IMR-90 (cell line): ENCODE measurements at regions not wholly inside any gene's neighbourhood (a gene's known extent, or its start where the extent isn't known, plus 50 kb on each side); places are given as distances from the start of the nearest gene placed in this dataset.

ENCODE experiments used
- ATAC-seq: fragments of 200-7000 bp; cut with Tn5 transposase; 2 replicates; pipeline ENCODE4 v1.9.1; 2020; ENCODE audit warnings: low read depth, mild to moderate bottlenecking, moderate library complexity
- BruUV-seq: library from RNA; stranded (reverse); fragments of 400-500 nt; replicated peaks from 2 replicates; lab custom pipeline; 2021; lab: Mats Ljungman, UMichigan
- CTCF ChIA-PET: fragments of 300-600 bp; formaldehyde crosslinking; extraction: SDS; loops from one replicate; lab custom pipeline; 2021; ENCODE audit warnings: antibody characterized with exemption; lab: Yijun Ruan, JAX
- POLR2A ChIA-PET: fragments of 300-600 bp; sonication (Branson Sonifier 250); formaldehyde crosslinking; loops from one replicate; lab custom pipeline; 2022; ENCODE audit warnings: antibody characterized with exemption; ENCODE audit not compliant: unreplicated experiment; lab: Charles Lee
- DNase-seq: peaks from one replicate; pipeline ENCODE4 v3.0.0; 2013
- H2AFZ ChIP-seq: replicated peaks from 2 replicates; pipeline ENCODE3; 2013; ENCODE audit warnings: low read length, mild to moderate bottlenecking; ENCODE audit not compliant: poor library complexity
- H2AK5ac ChIP-seq: 2 replicates; pipeline ENCODE4 v1.6.1; 2013; ENCODE audit warnings: low read depth, low read length, inconsistent platforms
- H2AK9ac ChIP-seq: replicated peaks from 2 replicates; pipeline ENCODE3; 2013; ENCODE audit warnings: mild to moderate bottlenecking, low read depth, low read length, moderate library complexity; ENCODE audit not compliant: poor library complexity
- H2BK120ac ChIP-seq: 2 replicates; pipeline ENCODE4 v1.6.1; 2013; ENCODE audit warnings: low read depth, low read length, inconsistent platforms
- H2BK15ac ChIP-seq: 3 replicates; pipeline ENCODE4 v1.6.1; 2013; ENCODE audit warnings: low read depth, low read length, inconsistent platforms
- H2BK20ac ChIP-seq: 2 replicates; pipeline ENCODE4 v1.6.1; 2013; ENCODE audit warnings: low read depth, mild to moderate bottlenecking, inconsistent platforms, low read length, moderate library complexity
- H2BK5ac ChIP-seq: 2 replicates; pipeline ENCODE4 v1.6.1; 2013; ENCODE audit warnings: mild to moderate bottlenecking, low read depth, low read length, inconsistent platforms; ENCODE audit not compliant: poor library complexity, severe bottlenecking
- H3K14ac ChIP-seq: replicated peaks from 2 replicates; pipeline ENCODE4 v1.6.1; 2013; ENCODE audit warnings: low read depth, low read length, inconsistent platforms
- H3K18ac ChIP-seq: 2 replicates; pipeline ENCODE4 v1.6.1; 2013; ENCODE audit warnings: low read depth, low read length, control low read depth
- H3K23ac ChIP-seq: 2 replicates; pipeline ENCODE4 v1.6.1; 2013; ENCODE audit warnings: low read depth, low read length, inconsistent platforms
- H3K27ac ChIP-seq: 2 replicates; pipeline ENCODE4 v1.5.1; 2013; ENCODE audit warnings: mild to moderate bottlenecking, control low read depth, low read length; ENCODE audit not compliant: insufficient read depth
- H3K27me3 ChIP-seq: 2 replicates; pipeline ENCODE4 v1.6.1; 2013; ENCODE audit warnings: low read length; ENCODE audit not compliant: control insufficient read depth, insufficient read depth
- H3K36me3 ChIP-seq: 2 replicates; pipeline ENCODE4 v1.6.1; 2013; ENCODE audit warnings: low read length, mixed read lengths; ENCODE audit not compliant: control insufficient read depth, insufficient read depth
- H3K4ac ChIP-seq: 2 replicates; pipeline ENCODE4 v1.6.1; 2013; ENCODE audit warnings: low read depth, low read length, inconsistent platforms
- H3K4me1 ChIP-seq: 2 replicates; pipeline ENCODE4 v1.6.1; 2013; ENCODE audit warnings: low read length, mixed read lengths; ENCODE audit not compliant: control insufficient read depth, insufficient read depth
- H3K4me2 ChIP-seq: 2 replicates; pipeline ENCODE4 v1.6.1; 2013; ENCODE audit warnings: low read depth, mild to moderate bottlenecking, control low read depth, low read length, moderate library complexity
- H3K4me3 ChIP-seq: 2 replicates; pipeline ENCODE4 v1.5.1; 2013; ENCODE audit warnings: low read depth, mild to moderate bottlenecking, control low read depth, low read length, moderate library complexity; ENCODE audit not compliant: insufficient read depth
- H3K56ac ChIP-seq: 2 replicates; pipeline ENCODE4 v1.6.1; 2013; ENCODE audit warnings: low read length, inconsistent platforms; ENCODE audit not compliant: insufficient read depth; ENCODE audit errors: extremely low read depth
- H3K79me1 ChIP-seq, 2 experiments: 2 replicates each; pipeline ENCODE4 v1.6.1; 2013; ENCODE audit warnings: low read length in 2 of 2, inconsistent platforms in 1 of 2, low read depth in 1 of 2
- H3K9ac ChIP-seq: 2 replicates; pipeline ENCODE4 v1.6.1; 2013; ENCODE audit warnings: low read depth, low read length, control low read depth
- H3K9me1 ChIP-seq: 2 replicates; pipeline ENCODE4 v1.6.1; 2013; ENCODE audit warnings: low read length, inconsistent platforms; ENCODE audit not compliant: insufficient read depth
- H3K9me3 ChIP-seq: 2 replicates; pipeline ENCODE4 v1.6.1; 2013; ENCODE audit warnings: low read length; ENCODE audit not compliant: control insufficient read depth, insufficient read depth
- H4K20me1 ChIP-seq: 2 replicates; pipeline ENCODE4 v1.6.1; 2013; ENCODE audit warnings: low read length, inconsistent platforms; ENCODE audit not compliant: insufficient read depth
- H4K5ac ChIP-seq: 2 replicates; pipeline ENCODE4 v1.6.1; 2013; ENCODE audit warnings: mild to moderate bottlenecking, low read depth, low read length, control low read depth
- H4K8ac ChIP-seq, 2 experiments: 2 replicates each; pipeline ENCODE4 v1.6.1; 2013; ENCODE audit warnings: low read depth in 2 of 2, low read length in 2 of 2, control low read depth in 1 of 2, inconsistent platforms in 1 of 2
- H4K91ac ChIP-seq: 2 replicates; pipeline ENCODE4 v1.6.1; 2013; ENCODE audit warnings: low read depth, low read length, inconsistent platforms; ENCODE audit not compliant: insufficient read depth
- MXI1 ChIP-seq: IDR thresholded peaks from 2 replicates; pipeline ENCODE4 v1.6.1; 2012; ENCODE audit warnings: low read depth, mild to moderate bottlenecking, low read length, moderate library complexity, borderline replicate concordance
- NFE2L2 ChIP-seq: fragments of 150-350 bp; IDR thresholded peaks from 2 replicates; pipeline ENCODE4 v1.6.1; 2016; ENCODE audit warnings: low read depth, mild to moderate bottlenecking, low read length
- WGBS, 2 experiments: methylation state at CpG; one replicate each; pipeline versions ENCODE4 v1.1.5 to v1.1.7; 2013; ENCODE audit warnings: missing lambda C conversion rate in 2 of 2; ENCODE audit not compliant: insufficient read length in 1 of 2; ENCODE audit errors: extremely low coverage in 2 of 2; 5-methylcytosine and 5-hydroxymethylcytosine counted together
- dilution Hi-C: fragments of 300-500 bp; cut with HindIII; formaldehyde crosslinking; loops from one replicate; pipeline ENCODE4 v1.14.3; 2018; ENCODE audit warnings: low sequenced_read_pairs; ENCODE audit not compliant: unreplicated experiment
- in situ Hi-C: fragments of 300-500 bp; cut with MboI; formaldehyde crosslinking; loops from 3 replicates; pipeline ENCODE4 v1.14.3; 2019; ENCODE audit warnings: low sequenced_read_pairs, inconsistent platforms, mixed read lengths
- intact Hi-C: fragments of 100-400 bp; cut with micrococcal nuclease; formaldehyde crosslinking; loops from 2 replicates; pipeline ENCODE4 v1.10.0; 2022

DNA sequence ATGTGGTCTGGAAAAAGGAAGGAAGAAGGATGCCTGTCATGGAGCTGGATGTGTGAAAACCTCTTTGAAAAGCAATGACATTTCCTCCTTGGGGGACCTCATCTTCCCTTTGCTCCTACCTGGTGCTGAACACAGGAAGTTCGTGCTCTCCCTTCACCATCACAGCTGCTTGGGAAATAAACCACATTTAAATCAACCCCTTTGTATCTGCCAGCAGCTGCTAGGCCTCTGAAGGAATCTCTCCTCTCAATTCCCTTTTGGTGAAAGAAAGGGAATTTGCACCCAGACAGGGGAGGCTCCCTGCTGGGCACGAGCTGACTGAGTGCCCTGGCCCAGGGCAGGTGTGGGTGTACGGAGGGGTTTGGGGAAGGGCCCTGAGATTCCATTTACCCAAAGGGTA lies 437.7 kb downstream of the TSHZ3 start:
- no peak overlapping the region for H3K23ac ChIP-seq
- ChIA-PET CTCF (no interaction called here), POLR2A (no interaction called here)
- no peak overlapping the region for H2AFZ ChIP-seq
- no peaks in the 10 kb centered on the region for H3K9me3 ChIP-seq
- no peak overlapping the region for H2BK20ac ChIP-seq
- BruUV-seq: no TSS peak
- TF ChIP-seq NFE2L2 (no peak), MXI1 (no peak)
- H3K4me3 ChIP-seq: no peak overlapping the region
- in situ Hi-C loops: no loop called here
- no peak overlapping the region for H4K91ac ChIP-seq
- no peaks in the 10 kb centered on the region for H3K79me1 ChIP-seq
- no peak overlapping the region for H3K4ac ChIP-seq
- no peak for ATAC-seq
- H2BK15ac ChIP-seq: no peak overlapping the region
- no peak overlapping the region for H2AK9ac ChIP-seq
- H3K4me2 ChIP-seq: no peak overlapping the region
- no peaks in the 10 kb centered on the region for H4K20me1 ChIP-seq
- intact Hi-C loops: no loop called here
- H4K5ac ChIP-seq: no peak overlapping the region
- H2AK5ac ChIP-seq: no peak overlapping the region
- H2BK5ac ChIP-seq: no peak overlapping the region
- no peak overlapping the region for H3K27ac ChIP-seq
- H3K14ac ChIP-seq: no peak overlapping the region
- no peak overlapping the region for H3K9ac ChIP-seq
- no peaks in the 10 kb centered on the region for H3K4me1 ChIP-seq
- no CpG with 5 or more reads among the region's 3 CpGs for WGBS, 2 experiments
- H3K56ac ChIP-seq: no peak overlapping the region
- dilution Hi-C loops: no loop called here
- no peak overlapping the region for H3K18ac ChIP-seq
- H3K27me3 ChIP-seq: no peaks in the 10 kb centered on the region
- no peak overlapping the region for H2BK120ac ChIP-seq
- no peak for DNase-seq
- no peak overlapping the region for H4K8ac ChIP-seq
- no peaks in the 10 kb centered on the region for H3K36me3 ChIP-seq
- H3K9me1 ChIP-seq: no peaks in the 10 kb centered on the region
